ENCODE measurements at regions not wholly inside any gene's neighbourhood (a gene's known extent, or its start where the extent isn't known, plus 50 kb on each side); places are given as distances from the start of the nearest gene placed in this dataset.
"Not testable (repeated sequence)": the region's sequence is repeated elsewhere in the genome, so short reads cannot be mapped to it uniquely, and the experiment has no call there.

GRCh38 chrX:86981326-86981879 lies 536.2 kb upstream of the KLHL4 start (continued):
- no peak for TF ChIP-seq POU5F1 (IDR thresholded peaks at IDR 0.05; ENCODE audit: low read depth, low read length)
- TF ChIP-seq EGR1 (IDR thresholded peaks at IDR 0.05; ENCODE audit: borderline replicate concordance, low read depth, low read length): no peak
- no peak for TF ChIP-seq SIRT6 (IDR thresholded peaks at IDR 0.05; ENCODE audit: low read length)
- TF ChIP-seq E2F6 (IDR thresholded peaks at IDR 0.05): no peak
- no peak for TF ChIP-seq BACH1 (IDR thresholded peaks at IDR 0.05; ENCODE audit: low read length)
- no peak for TF ChIP-seq SP4 (IDR thresholded peaks at IDR 0.05; ENCODE audit: low read length)

- FAIRE-seq; H4K91ac ChIP-seq (replicated peaks; ENCODE audit: insufficient read length, low read length); H2AK5ac ChIP-seq (ENCODE audit: low read depth, low read length); H2AFZ ChIP-seq (ENCODE audit: low read length); H3K4me1 ChIP-seq (replicated peaks in 1 of 4; ENCODE audit: control insufficient read depth in 3 of 4, insufficient read depth in 4 of 4, low read length in 3 of 4); H2BK15ac ChIP-seq (ENCODE audit: low read length); H3K9me3 ChIP-seq (ENCODE audit: insufficient read depth in 2 of 2, low read depth in 1 of 2, low read length in 1 of 2); H3K4me3 ChIP-seq (ENCODE audit: extremely low read depth in 1 of 4, insufficient read depth in 2 of 4, low read depth in 3 of 4, low read length in 4 of 4); H4K5ac ChIP-seq (ENCODE audit: insufficient read length, low read depth, low read length); H3K36me3 ChIP-seq (ENCODE audit: control insufficient read depth in 2 of 4, insufficient read depth in 4 of 4, low read length in 3 of 4); H2BK120ac ChIP-seq (replicated peaks; ENCODE audit: low read depth, low read length); H3K27me3 ChIP-seq (replicated peaks in 1 of 4; ENCODE audit: control insufficient read depth in 3 of 4, extremely low read depth in 1 of 4, insufficient read depth in 3 of 4, low read length in 3 of 4); H4K8ac ChIP-seq (ENCODE audit: extremely low read depth, insufficient read depth, low read length); H2BK5ac ChIP-seq (ENCODE audit: low read depth, low read length); H3K23me2 ChIP-seq (ENCODE audit: low read depth, low read length); H3K4ac ChIP-seq (replicated peaks; ENCODE audit: insufficient read length, low read depth, low read length); POLR2A ChIA-PET (ENCODE audit: partially characterized antibody); H3K14ac ChIP-seq (ENCODE audit: insufficient read length); H3K79me1 ChIP-seq (ENCODE audit: low read depth, low read length); CTCF ChIA-PET (ENCODE audit: partially characterized antibody); H3K9ac ChIP-seq (replicated peaks in 1 of 4; ENCODE audit: extremely low read depth in 1 of 4, low read depth in 3 of 4, low read length in 3 of 4); H3K4me2 ChIP-seq (ENCODE audit: insufficient read depth in 1 of 2, low read depth in 2 of 2, low read length in 2 of 2); H3K56ac ChIP-seq (replicated peaks; ENCODE audit: insufficient read length, low read depth, low read length); H2BK12ac ChIP-seq (ENCODE audit: low read depth, low read length); H3K18ac ChIP-seq (ENCODE audit: extremely low read depth, low read length); H3K27ac ChIP-seq (ENCODE audit: low read depth, low read length); DNase-seq (ENCODE audit: low read depth in 1 of 2, low spot score in 2 of 2); H3K23ac ChIP-seq (ENCODE audit: insufficient read length); H3K79me2 ChIP-seq (ENCODE audit: control insufficient read depth in 1 of 2, insufficient read depth in 2 of 2, low read length in 2 of 2); H2BK20ac ChIP-seq (ENCODE audit: low read length); H4K20me1 ChIP-seq (replicated peaks in 1 of 2; ENCODE audit: control insufficient read depth in 1 of 2, insufficient read depth in 2 of 2, low read length in 2 of 2): not testable (repeated sequence)
- WGBS, 2 experiments (ENCODE audit: extremely low coverage in 1 of 2, insufficient coverage in 1 of 2, insufficient read length in 1 of 2, insufficient replicate concordance in 2 of 2, low coverage in 1 of 2, low lambda C conversion rate in 2 of 2, missing lambda C conversion rate in 1 of 2): 95% methylated on average over 4 of the region's 4 CpGs; no CpG with 5 or more reads in 1 of the 2 experiments
These were observed 530.3 kb upstream of the KLHL4 start for GRCh38 chrX:86987351-86987750.
